ENCODE measurements at regions not wholly inside any gene's neighbourhood (a gene's known extent, or its start where the extent isn't known, plus 50 kb on each side); places are given as distances from the start of the nearest gene placed in this dataset.
"Not testable (repeated sequence)": the region's sequence is repeated elsewhere in the genome, so short reads cannot be mapped to it uniquely, and the experiment has no call there.

GRCh38 chr6:71621918-71622519 is 264.3 kb upstream of the RIMS1 start:
- DNase-seq = no peak

GRCh38 chr6:71642120-71642519 is 244.2 kb upstream of the RIMS1 start:
- DNase-seq = no peak

- DNase-seq = no peak
Measured at GRCh38 chr6:71642793-71643192, 243.6 kb upstream of the RIMS1 start.

- DNase-seq = no peak
Measured at GRCh38 chr6:71645299-71645698, 241.1 kb upstream of the RIMS1 start.

- no peak for DNase-seq
Measured at GRCh38 chr6:71649915-71650314, 236.4 kb upstream of the RIMS1 start.

GRCh38 chr6:71651636-71652035 is 234.7 kb upstream of the RIMS1 start:
- DNase-seq = no peak

GRCh38 chr6:71656121-71656520 is 230.2 kb upstream of the RIMS1 start:
- no peak for DNase-seq

GRCh38 chr6:71665931-71666330 is 220.4 kb upstream of the RIMS1 start:
- no peak for DNase-seq

GRCh38 chr6:71672876-71673275 is 213.5 kb upstream of the RIMS1 start:
- no peak for DNase-seq

- no peak for DNase-seq
Measured at GRCh38 chr6:71675386-71675785, 211.0 kb upstream of the RIMS1 start.

GRCh38 chr6:71676298-71676697 is 210.1 kb upstream of the RIMS1 start:
- DNase-seq = no peak

GRCh38 chr6:71678091-71678490 is 208.3 kb upstream of the RIMS1 start:
- DNase-seq = no peak

- no peak for DNase-seq
Measured at GRCh38 chr6:71681234-71681867, 205.0 kb upstream of the RIMS1 start.

GRCh38 chr6:71686021-71686677 is 200.2 kb upstream of the RIMS1 start:
- not testable (repeated sequence) for DNase-seq

- no peak for DNase-seq
Measured at GRCh38 chr6:71698702-71699101, 187.6 kb upstream of the RIMS1 start.

- no peak for DNase-seq
Measured at GRCh38 chr6:71706523-71706922, 179.8 kb upstream of the RIMS1 start.

- no peak for DNase-seq
Measured at GRCh38 chr6:71707059-71707458, 179.3 kb upstream of the RIMS1 start.

- no peak for DNase-seq
Measured at GRCh38 chr6:71720705-71721104, 165.6 kb upstream of the RIMS1 start.

GRCh38 chr6:71721642-71722041 is 164.7 kb upstream of the RIMS1 start:
- no peak for DNase-seq

- no peak for DNase-seq
Measured at GRCh38 chr6:71722736-71723135, 163.6 kb upstream of the RIMS1 start.

GRCh38 chr6:71724456-71725125 is 161.8 kb upstream of the RIMS1 start:
- DNase-seq = no peak

- DNase-seq = no peak
Measured at GRCh38 chr6:71725126-71725470, 161.3 kb upstream of the RIMS1 start.

GRCh38 chr6:71726121-71726520 is 160.2 kb upstream of the RIMS1 start:
- DNase-seq = no peak

GRCh38 chr6:71727632-71728294 is 158.6 kb upstream of the RIMS1 start:
- DNase-seq = no peak
